ENCODE measurements at regions not wholly inside any gene's neighbourhood (a gene's known extent, or its start where the extent isn't known, plus 50 kb on each side); places are given as distances from the start of the nearest gene placed in this dataset.

- TF ChIP-seq HMGA2 (CRISPR knock-in tag; IDR thresholded peaks at IDR 0.05) (no peak), PRDM15 (CRISPR knock-in tag; IDR thresholded peaks at IDR 0.05) (no peak), NR3C1 (CRISPR knock-in tag; conservative IDR thresholded peaks at IDR 0.05; ENCODE audit: low read depth) (no peak), CREB1 (CRISPR knock-in tag; IDR thresholded peaks at IDR 0.05) (no peak), HMGXB4 (CRISPR knock-in tag; IDR thresholded peaks at IDR 0.05) (no peak)
These were observed 329.6 kb upstream of the ARRDC3 start (continued) for GRCh38 chr5:91712718-91713117.

- DNase-seq (ENCODE audit: low spot score) = no peak
- TF ChIP-seq CREB1 (CRISPR knock-in tag; IDR thresholded peaks at IDR 0.05) (no peak), FOXP1 (CRISPR knock-in tag; IDR thresholded peaks at IDR 0.05; ENCODE audit: borderline replicate concordance) (no peak), SMAD3 (CRISPR knock-in tag; IDR thresholded peaks at IDR 0.05; ENCODE audit: borderline replicate concordance) (no peak), EMX1 (CRISPR knock-in tag; IDR thresholded peaks at IDR 0.05) (no peak), STAT6 (CRISPR knock-in tag; conservative IDR thresholded peaks at IDR 0.05; ENCODE audit: low read depth) (no peak), ATF6 (CRISPR knock-in tag; IDR thresholded peaks at IDR 0.05) (no peak), JAZF1 (CRISPR knock-in tag; IDR thresholded peaks at IDR 0.05) (no peak), NR2C2 (CRISPR knock-in tag; IDR thresholded peaks at IDR 0.05) (no peak), ZNF219 (CRISPR knock-in tag; IDR thresholded peaks at IDR 0.05; ENCODE audit: borderline replicate concordance) (no peak), GTF2I (CRISPR knock-in tag; conservative IDR thresholded peaks at IDR 0.05) (no peak)
- peaks cover 11% of the 10 kb centered on the region; the same call in 1 of the 2 replicates for H3K9me3 Mint-ChIP-seq
- no peak for ATAC-seq
- 0 out of 2 replicates have a peak, but pooled peaks cover 2% of the 10 kb centered on the region for H3K4me1 Mint-ChIP-seq
- no peak overlapping the region for H3K4me3 Mint-ChIP-seq
- H3K27me3 Mint-ChIP-seq (ENCODE audit: low read depth) = no peaks in the 10 kb centered on the region
- no peak overlapping the region for H3K27ac Mint-ChIP-seq
- no peaks in the 10 kb centered on the region for H3K36me3 Mint-ChIP-seq
- ChIA-PET CTCF (no interaction called here), POLR2A (no interaction called here)
These were observed 324.4 kb upstream of the ARRDC3 start for GRCh38 chr5:91707521-91707841.
